K562 (cell line): ENCODE measurements at regions not wholly inside any gene's neighbourhood (a gene's known extent, or its start where the extent isn't known, plus 50 kb on each side); places are given as distances from the start of the nearest gene placed in this dataset.

Experiments used
- ATAC-seq: fragments of 200-7000 bp; cut with Tn5 transposase; 3 replicates; pipeline ENCODE4 v1.9.1; 2020; ENCODE audit warnings: moderate library complexity
- BruUV-seq: library from RNA; stranded (reverse); fragments of 400-500 nt; replicated peaks from 2 replicates; lab custom pipeline; 2021; lab: Mats Ljungman, UMichigan
- CTCF ChIA-PET: fragments of 300-600 bp; formaldehyde crosslinking; extraction: SDS; loops from one replicate; lab custom pipeline; 2021; ENCODE audit warnings: low intra/inter-chr PET ratio; lab: Yijun Ruan, JAX
- POLR2A ChIA-PET: fragments of 300-600, 350-650 bp; sonication (Branson Sonifier 250); formaldehyde crosslinking; extraction: SDS; loops from one replicate; lab custom pipeline; 2021; ENCODE audit warnings: antibody characterized with exemption, inconsistent platforms; lab: Yijun Ruan, JAX
- DNase-seq, 4 experiments: peaks; one replicate each; pipeline versions ENCODE4 v3.0.0 to v3.0.0-alpha.2; 2011 to 2018; ENCODE audit warnings: low spot score in 3 of 4, mixed read lengths in 3 of 4; ENCODE audit errors: extremely low read depth in 1 of 4
- FAIRE-seq: peaks from 2 replicates; lab custom pipeline; 2011; peaks lifted over from hg19 to GRCh38; lab: Jason Lieb, UNC
- H2AFZ ChIP-seq: 2 replicates; pipeline ENCODE4 v1.6.0; 2011; ENCODE audit warnings: low read depth, low read length, control low read depth, inconsistent platforms
- H3K27ac ChIP-seq: fragments of 200-600 bp; 3 replicates; pipeline ENCODE4 v1.8.0; 2011; ENCODE audit warnings: low read depth, mild to moderate bottlenecking, control low read depth, inconsistent platforms, low read length, moderate library complexity, mixed read lengths; ENCODE audit errors: extremely low read depth
- H3K27me3 ChIP-seq, 2 experiments: fragments of 300-600 bp in 1 of 2; 2 replicates in 1 of 2; 3 replicates in 1 of 2; pipeline versions ENCODE4 v1.6.0 to v1.8.0; 2011; ENCODE audit warnings: inconsistent platforms in 2 of 2, low read length in 2 of 2, mild to moderate bottlenecking in 1 of 2, mixed read lengths in 1 of 2, moderate library complexity in 1 of 2; ENCODE audit not compliant: control insufficient read depth in 2 of 2, insufficient read depth in 2 of 2
- H3K36me3 ChIP-seq: fragments of 300-600 bp; 3 replicates; pipeline ENCODE4 v1.8.0; 2011; ENCODE audit warnings: mild to moderate bottlenecking, low read length, inconsistent platforms; ENCODE audit not compliant: control insufficient read depth, insufficient read depth
- H3K4me1 ChIP-seq, 2 experiments: fragments of 200-600 bp in 1 of 2; replicated peaks in 1 of 2; 2 replicates in 1 of 2; 3 replicates in 1 of 2; pipeline versions ENCODE4 v1.5.1 to v1.8.0; 2011; ENCODE audit warnings: inconsistent platforms in 2 of 2, low read length in 2 of 2, mild to moderate bottlenecking in 1 of 2, mixed read lengths in 1 of 2, moderate library complexity in 1 of 2; ENCODE audit not compliant: control insufficient read depth in 2 of 2, insufficient read depth in 2 of 2
- H3K4me2 ChIP-seq: 2 replicates; pipeline ENCODE4 v1.6.1; 2011; ENCODE audit warnings: low read length, control low read depth, inconsistent platforms, mixed read lengths; ENCODE audit not compliant: insufficient read depth
- H3K4me3 ChIP-seq: fragments of 200-600 bp; sonication (generic), shearing (Covaris generic); 2 replicates; pipeline ENCODE4 v1.5.1; 2016; ENCODE audit warnings: control low read depth, inconsistent platforms
- H3K79me2 ChIP-seq: fragments of 200-600 bp; 3 replicates; pipeline ENCODE4 v1.8.0; 2011; ENCODE audit warnings: low read length, inconsistent platforms; ENCODE audit not compliant: control insufficient read depth, insufficient read depth
- H3K9ac ChIP-seq, 2 experiments: 2 replicates each; pipeline versions ENCODE4 v1.6.0 to v1.6.1; 2011; ENCODE audit warnings: low read depth in 2 of 2, low read length in 2 of 2, control low read depth in 1 of 2, inconsistent platforms in 1 of 2, mild to moderate bottlenecking in 1 of 2, mixed read lengths in 1 of 2; ENCODE audit not compliant: insufficient read depth in 1 of 2
- H3K9me1 ChIP-seq: one replicate; pipeline ENCODE4 v1.6.0; 2011; ENCODE audit warnings: inconsistent platforms, mild to moderate bottlenecking, low read length, moderate library complexity; ENCODE audit not compliant: control insufficient read depth, insufficient read depth
- H3K9me3 ChIP-seq: replicated peaks from 2 replicates; pipeline ENCODE4 v1.5.1; 2011; ENCODE audit warnings: low read depth, low read length, inconsistent platforms; ENCODE audit not compliant: control insufficient read depth, insufficient read depth
- H4K20me1 ChIP-seq: replicated peaks from 2 replicates; pipeline ENCODE4 v1.6.1; 2011; ENCODE audit warnings: low read length, inconsistent platforms, mixed read lengths; ENCODE audit not compliant: control insufficient read depth, insufficient read depth
- BCL6 ChIP-seq: fragments of 250-450 bp; sonication (Bioruptor Pico); IDR thresholded peaks from 2 replicates; pipeline ENCODE4 v1.4.0; 2020
- HMG20B ChIP-seq: fragments of 250-450 bp; sonication (Bioruptor Pico); IDR thresholded peaks from 2 replicates; pipeline ENCODE4 v1.5.0; 2021; ENCODE audit warnings: mild to moderate bottlenecking
- RBM25 ChIP-seq: fragments of 200-400 bp; formaldehyde crosslinking; IDR thresholded peaks from 2 replicates; pipeline ENCODE4 v1.6.1; 2018; ENCODE audit warnings: low read length, low read depth, moderate library complexity; ENCODE audit not compliant: severe bottlenecking
- ZBTB8A ChIP-seq: fragments of 450-650 bp; IDR thresholded peaks from 2 replicates; pipeline ENCODE4 v1.6.1; 2018; ENCODE audit warnings: mild to moderate bottlenecking, moderate library complexity; ENCODE audit not compliant: partially characterized antibody
- ZFP36 ChIP-seq: fragments of 150-350 bp; IDR thresholded peaks from 2 replicates; pipeline ENCODE4 v1.6.1; 2018; ENCODE audit warnings: low read length, low read depth; ENCODE audit not compliant: partially characterized antibody
- ZNF175 ChIP-seq: fragments of 200-800 bp; sonication (Bioruptor generic); IDR thresholded peaks from 2 replicates; pipeline ENCODE4 v1.6.1; 2016; ENCODE audit warnings: low read depth, mild to moderate bottlenecking, missing genetic modification characterization, missing compliant biosample characterization
- WGBS: fragments of 100-300 bp; shearing (Covaris generic); methylation state at CpG from one replicate; pipeline ENCODE4 v1.1.6; 2016; ENCODE audit warnings: low coverage, mixed read lengths; ENCODE audit not compliant: insufficient coverage; ENCODE audit errors: missing lambda C conversion rate; 5-methylcytosine and 5-hydroxymethylcytosine counted together
- in situ Hi-C: fragments of 300-500 bp; cut with MboI; formaldehyde crosslinking; loops from 4 replicates; pipeline ENCODE4 v1.15.0; 2018; ENCODE audit warnings: inconsistent platforms, mixed read lengths
- intact Hi-C: fragments of 100-400 bp; cut with micrococcal nuclease; formaldehyde crosslinking; loops from 2 replicates; pipeline ENCODE4 v1.14.2; 2022

GRCh38 chr11:56885854-56886253, 102.9 kb upstream of the OR5AK2 start:
- H2AFZ ChIP-seq = no peak overlapping the region
- no peaks in the 10 kb centered on the region for H3K79me2 ChIP-seq
- H4K20me1 ChIP-seq = no peaks in the 10 kb centered on the region
- no peak overlapping the region for H3K27ac ChIP-seq
- TF ChIP-seq RBM25 (peak; percentile 90), HMG20B (CRISPR knock-in tag) (no peak), ZFP36 (peak; percentile 36)
- POLR2A ChIA-PET = no interaction called here
- intact Hi-C loops = no loop called here
- 0% methylated on average over 2 of the region's 2 CpGs for WGBS
- CTCF ChIA-PET = no interaction called here
- FAIRE-seq (no peak), ATAC-seq (no peak), DNase-seq (no peak)
- H3K4me3 ChIP-seq = no peak overlapping the region
- no peaks in the 10 kb centered on the region for H3K27me3 ChIP-seq
- no peak overlapping the region for H3K9ac ChIP-seq
- no peaks in the 10 kb centered on the region for H3K9me3 ChIP-seq
- no peaks in the 10 kb centered on the region for H3K9me1 ChIP-seq
- H3K4me1 ChIP-seq = no peaks in the 10 kb centered on the region
- no TSS peak for BruUV-seq
- in situ Hi-C loops = no loop called here
- no peak overlapping the region for H3K4me2 ChIP-seq
- no peaks in the 10 kb centered on the region for H3K36me3 ChIP-seq

GRCh38 chr11:56885177-56885576, 103.5 kb upstream of the OR5AK2 start:
- H3K36me3 ChIP-seq = no peaks in the 10 kb centered on the region
- H3K4me1 ChIP-seq = no peaks in the 10 kb centered on the region
- H3K4me2 ChIP-seq = no peak overlapping the region
- in situ Hi-C loops (no loop called here), intact Hi-C loops (no loop called here)
- H3K9me1 ChIP-seq = no peaks in the 10 kb centered on the region
- no peak for ATAC-seq
- DNase-seq = no peak
- H3K9me3 ChIP-seq = no peaks in the 10 kb centered on the region
- no peaks in the 10 kb centered on the region for H4K20me1 ChIP-seq
- TF ChIP-seq BCL6 (CRISPR knock-in tag) (no peak), ZBTB8A (no peak), ZNF175 (CRISPR knock-in tag) (no peak)
- H3K4me3 ChIP-seq = no peak overlapping the region
- no peak overlapping the region for H3K27ac ChIP-seq
- no peaks in the 10 kb centered on the region for H3K79me2 ChIP-seq
- POLR2A ChIA-PET = no interaction called here
- WGBS = 0% methylated on average over 1 of the region's 1 CpG
- H3K27me3 ChIP-seq = no peaks in the 10 kb centered on the region
- no TSS peak for BruUV-seq
- no peak overlapping the region for H3K9ac ChIP-seq
- FAIRE-seq = no peak
- CTCF ChIA-PET = no interaction called here
- H2AFZ ChIP-seq = no peak overlapping the region
